HG03066 (cell line): ENCODE measurements at regions not wholly inside any gene's neighbourhood (a gene's known extent, or its start where the extent isn't known, plus 50 kb on each side); places are given as distances from the start of the nearest gene placed in this dataset.
A peak's percentile ranks its signal among the peaks of the same experiment; 100 is the strongest.

Experiments
- ATAC-seq: cut with Tn5 transposase; IDR thresholded peaks from one replicate; pipeline ENCODE4 v1.9.1; 2021; ENCODE audit warnings: low read depth; ENCODE audit not compliant: unreplicated experiment

DNA sequence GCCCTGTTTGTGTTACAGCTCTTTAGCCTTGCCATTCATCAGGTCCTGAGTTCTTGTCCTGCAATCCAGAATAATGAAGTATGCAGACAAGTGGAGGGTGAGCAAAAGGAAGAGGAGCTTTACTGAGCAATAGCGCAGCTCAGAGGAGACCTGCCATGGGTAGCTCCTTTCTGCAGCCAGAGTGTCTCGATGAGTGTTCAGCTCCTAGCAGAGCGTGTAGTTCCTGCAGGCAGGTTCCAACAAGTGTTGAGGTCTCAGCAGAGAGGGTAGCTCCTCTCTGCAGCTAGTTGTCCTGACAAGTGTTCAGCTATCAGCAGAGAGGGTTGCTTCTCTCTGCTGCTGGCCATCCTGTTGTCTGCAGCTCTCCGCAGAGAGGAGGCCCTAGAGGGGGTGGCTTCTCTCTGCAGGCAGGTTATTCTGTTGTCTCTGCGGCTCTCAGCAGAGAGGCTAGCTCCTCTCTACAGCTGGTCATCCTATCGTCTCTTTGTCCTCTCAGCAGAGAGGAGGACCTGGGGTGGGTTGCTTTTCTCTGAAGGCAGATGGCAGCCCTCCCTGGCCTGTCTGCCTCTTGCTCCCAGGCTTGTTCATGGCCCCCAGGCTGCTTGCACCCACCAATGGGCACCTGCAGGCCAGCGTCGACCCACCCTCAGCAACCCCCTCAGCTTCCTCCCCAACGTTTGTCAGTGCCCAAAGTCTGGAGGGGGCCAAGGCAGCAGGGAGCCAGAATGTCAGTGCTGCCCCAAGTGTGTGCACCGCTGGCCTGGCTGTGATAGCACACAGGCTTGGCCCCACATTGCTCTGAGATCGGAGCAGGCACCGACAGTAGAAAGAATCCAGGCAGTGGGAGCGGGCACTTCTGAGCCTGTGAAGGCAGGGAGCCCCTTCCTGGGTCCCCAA lies 112.5 kb upstream of the RUNX3 start:
- no peak for ATAC-seq

DNA sequence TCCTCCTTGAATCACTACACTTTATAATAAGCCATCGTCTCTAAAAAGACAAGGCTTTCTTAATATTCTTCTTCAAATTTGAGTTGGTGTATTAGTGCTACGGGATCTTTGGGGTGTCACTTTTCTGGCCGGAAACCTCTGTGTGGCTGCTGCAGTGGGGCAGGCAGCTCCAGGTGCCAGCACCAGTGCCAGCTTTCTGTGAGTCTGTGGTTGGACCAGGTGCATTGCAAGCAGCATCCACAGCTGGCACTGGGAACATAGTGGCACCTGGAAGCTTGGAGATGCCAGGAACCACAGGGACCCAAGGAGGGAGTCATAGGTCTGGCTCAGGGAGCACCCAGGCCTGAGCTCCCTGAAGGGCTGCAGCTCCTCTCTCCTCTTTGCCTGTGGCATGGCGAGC lies 111.8 kb upstream of the RUNX3 start:
- no peak for ATAC-seq

DNA sequence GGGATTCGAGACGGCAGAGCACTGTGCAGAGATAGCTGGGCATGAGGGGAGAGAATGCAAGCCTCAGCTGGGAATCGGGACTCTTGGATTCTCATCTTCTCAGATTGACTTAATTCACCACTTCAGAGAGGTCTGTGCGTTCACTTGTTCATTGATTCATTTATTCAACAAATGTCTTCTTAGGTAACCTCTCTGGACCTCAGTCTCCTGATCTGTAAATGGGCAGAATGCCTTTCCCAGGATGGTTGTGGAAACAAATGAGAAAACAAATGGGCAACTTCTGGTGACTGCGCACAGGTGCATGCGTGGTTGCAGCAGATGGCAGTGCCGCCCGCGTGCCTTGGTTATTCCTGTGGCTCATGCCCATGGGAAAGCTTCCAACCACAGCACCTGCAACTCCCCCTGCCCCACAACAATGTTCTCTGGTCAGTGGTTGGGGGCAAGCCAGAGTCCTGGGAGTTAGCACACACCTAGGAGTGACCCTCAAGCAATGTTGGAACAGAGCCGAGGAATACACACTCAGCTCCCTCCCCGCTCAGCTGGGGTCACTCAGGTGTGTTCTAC lies 110.1 kb upstream of the RUNX3 start:
- ATAC-seq: no peak

DNA sequence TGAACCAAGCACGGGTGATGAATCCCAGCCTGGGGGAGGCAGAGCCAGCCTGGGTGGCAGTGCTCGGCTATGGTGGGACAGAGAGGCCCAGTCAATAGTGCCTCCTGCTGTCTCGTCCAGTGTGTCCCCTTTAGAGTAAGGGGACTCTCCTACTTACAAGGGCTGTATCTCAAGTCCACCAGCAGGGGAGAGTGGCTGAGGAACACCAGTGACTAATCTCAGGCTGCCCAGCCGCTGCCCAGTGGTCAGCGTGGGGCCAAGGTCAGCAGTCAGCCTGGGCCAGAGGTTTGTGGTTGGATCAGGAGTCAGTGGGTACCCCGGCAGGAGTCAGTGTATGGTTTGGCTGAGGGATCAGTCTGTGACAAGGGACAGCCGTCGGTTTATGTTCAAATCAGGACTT lies 109.2 kb upstream of the RUNX3 start:
- ATAC-seq: no peak

DNA sequence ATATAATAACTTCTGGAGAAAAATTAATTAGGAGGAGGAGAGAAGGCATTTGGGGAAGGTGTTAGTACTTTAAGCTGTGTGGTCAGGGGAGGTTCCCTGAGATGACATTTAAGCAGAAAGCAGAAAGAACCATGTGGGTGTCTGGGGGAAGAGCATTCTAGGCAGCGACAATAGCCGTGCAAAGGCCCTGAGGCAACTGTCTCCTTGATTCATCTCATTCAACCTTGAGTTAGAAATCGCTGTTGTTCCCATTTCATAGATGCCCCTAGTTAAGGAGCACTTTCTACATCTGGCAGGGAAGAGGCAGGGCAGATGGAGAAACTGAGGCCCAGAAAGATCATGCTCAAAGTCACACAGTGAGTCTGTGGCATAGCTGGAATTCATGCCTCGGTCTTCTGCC lies 108.6 kb upstream of the RUNX3 start:
- ATAC-seq: no peak

DNA sequence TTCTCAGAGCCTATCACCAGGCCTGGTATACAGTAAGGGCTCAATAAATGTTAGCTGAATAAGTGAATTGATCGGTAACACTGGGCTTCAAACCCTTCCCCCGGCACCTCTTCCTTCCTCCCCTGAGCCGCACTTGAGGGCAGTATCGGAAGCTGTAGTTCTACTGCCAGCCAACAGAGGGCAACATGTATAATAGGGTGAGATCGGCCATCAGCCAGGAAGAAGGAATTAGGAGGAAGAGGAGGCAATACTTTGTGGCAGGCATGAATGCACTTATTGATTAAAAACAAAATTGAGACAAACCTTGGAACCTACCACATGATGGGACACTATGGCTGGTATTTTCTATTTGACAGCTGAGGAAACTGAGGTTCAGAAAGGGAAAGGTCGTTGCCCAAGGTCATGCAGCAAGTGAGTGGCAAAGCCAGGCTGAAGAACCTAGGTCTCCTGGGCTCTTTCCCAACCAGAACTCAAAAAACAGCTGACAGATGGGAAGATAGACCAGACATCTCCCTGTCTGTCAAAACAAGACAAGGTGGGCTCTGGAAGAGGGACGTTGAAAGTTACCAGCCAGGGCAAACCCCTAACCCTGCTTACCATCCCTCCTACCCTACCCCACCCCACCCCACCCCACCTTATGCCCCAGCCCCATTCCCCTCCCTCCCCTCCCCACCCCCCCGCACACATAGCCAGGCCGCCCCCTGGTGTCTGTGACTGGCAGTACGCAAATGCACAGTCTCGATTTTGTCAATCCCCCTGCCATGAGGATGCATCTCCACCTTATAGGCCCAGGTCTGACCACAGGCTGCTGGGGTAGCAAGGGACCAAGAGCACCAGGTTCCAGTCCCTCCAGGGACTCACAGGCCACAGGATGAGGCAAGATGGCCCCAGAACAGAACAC lies 107.3 kb upstream of the RUNX3 start:
- ATAC-seq: no peak

DNA sequence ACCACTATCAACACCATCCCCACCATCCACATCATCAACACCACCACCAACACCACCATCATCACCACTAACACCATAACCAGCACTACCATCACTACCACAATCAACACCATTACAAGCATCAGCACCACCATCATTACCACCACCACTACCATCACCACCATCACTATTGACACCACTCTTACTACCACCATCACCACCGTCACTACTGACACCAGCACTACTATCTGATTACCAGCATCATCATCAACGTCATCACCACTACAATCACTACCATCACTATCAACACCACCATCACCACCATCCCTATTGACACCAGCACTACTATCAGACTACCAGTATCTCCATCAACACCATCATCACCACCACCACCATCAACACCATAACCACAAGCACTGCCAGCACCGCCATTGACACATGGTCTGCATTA lies 106.1 kb upstream of the RUNX3 start:
- no peak for ATAC-seq

DNA sequence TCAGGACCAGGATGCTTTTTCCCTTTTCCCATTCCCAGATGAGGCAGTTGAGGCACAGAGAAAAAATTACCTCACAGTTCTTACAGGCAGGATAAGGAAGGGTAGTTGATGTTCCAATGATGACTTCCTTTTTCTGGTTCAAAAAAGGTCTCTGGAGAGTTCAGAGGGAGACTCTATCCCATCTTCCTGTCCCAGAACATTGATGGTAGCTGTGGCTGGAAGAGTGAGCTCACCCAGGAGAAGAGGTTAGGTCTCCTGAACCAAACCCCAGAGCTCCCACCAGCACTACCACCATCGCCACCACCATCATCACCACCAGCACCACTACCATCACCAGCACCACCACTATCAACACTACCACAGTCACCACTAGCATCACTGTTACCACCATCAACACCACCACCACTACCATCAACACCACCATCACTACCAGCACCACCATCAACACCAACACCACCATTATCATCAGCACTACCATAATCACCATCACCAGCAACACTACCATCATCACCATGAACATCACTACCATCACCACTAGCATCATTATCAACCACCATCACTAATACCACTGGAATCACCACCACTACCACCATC lies 105.5 kb upstream of the RUNX3 start:
- ATAC-seq: no peak

DNA sequence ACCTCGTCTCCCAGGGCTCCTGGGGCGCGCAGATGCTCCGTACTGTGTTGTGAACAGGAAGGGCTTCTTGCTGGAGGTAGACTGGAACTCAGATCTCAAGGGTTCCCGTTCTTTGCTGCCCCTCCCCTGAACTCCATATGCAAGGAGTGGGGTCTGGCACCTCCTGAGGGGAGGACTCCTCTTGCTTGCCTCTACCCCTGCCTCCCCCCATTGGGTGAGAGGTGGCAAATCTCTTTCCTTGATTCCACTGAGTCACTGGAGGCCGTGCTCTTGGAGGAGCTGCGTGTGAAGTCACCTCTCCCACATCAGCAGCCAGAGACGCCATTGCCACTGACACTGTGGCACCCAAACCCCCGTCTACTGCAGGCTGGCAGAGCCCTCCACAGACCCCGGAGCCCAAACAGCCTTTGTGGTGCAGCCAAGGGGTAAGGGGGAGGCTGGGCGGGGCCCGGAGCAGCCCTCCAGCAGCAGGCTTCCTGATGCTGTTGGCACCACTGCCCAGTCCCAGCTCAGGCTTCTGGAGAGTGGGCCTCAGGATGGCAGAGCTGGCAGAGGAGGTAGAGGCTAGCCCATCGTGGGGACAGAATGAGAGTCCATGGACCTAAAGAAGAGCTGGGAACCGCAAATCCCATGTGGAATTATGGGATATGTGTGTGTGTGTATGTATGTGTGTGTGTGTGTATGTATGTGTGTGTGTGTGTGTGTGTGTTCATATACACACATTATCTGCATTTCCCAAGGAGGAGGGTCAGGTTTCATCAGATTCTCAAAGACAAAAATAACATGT lies 104.9 kb upstream of the RUNX3 start:
- no peak for ATAC-seq

DNA sequence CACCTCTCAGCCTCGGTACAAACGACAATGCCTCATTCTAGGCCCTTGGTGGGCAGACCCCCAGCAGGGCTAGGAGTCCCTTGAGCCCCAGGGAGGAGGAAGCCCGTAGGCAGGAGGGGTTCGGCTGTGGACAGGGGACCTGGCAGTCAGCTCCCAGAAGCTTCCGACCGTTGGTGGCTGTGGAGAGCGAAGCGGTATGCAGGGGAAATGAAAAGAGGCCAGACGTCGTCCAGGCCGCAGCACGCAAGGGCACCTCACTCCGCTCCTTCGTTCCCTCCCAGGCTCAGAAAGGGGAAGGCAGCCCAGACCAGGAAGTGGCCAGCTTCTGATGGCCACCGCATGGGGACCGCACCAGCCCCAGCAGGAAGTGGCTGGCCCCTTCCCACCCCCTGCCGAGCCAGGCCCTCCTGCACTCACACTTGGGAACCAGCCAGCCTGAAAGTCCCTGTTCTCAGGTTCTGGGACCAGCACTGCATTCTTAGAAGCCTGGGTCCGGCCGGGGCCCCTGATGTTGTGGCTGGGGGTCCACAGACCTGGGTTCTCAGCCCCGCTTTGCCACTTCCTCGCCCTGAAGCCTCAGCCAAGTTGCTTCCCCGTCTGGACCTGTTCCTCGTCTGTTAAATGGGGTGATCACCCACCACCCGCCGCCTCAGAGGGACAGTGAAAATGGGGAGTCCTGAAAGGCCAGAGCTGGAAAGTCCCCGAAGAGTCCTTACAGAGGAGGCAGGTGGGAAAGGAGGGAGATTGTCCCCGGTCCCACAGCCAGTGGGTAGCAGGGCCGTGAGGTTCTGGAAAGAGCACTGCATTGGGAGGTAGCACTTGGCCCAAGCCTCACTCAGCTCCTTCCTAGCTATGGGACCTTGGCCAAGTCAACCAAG lies 104.0 kb upstream of the RUNX3 start:
- ATAC-seq: no peak

DNA sequence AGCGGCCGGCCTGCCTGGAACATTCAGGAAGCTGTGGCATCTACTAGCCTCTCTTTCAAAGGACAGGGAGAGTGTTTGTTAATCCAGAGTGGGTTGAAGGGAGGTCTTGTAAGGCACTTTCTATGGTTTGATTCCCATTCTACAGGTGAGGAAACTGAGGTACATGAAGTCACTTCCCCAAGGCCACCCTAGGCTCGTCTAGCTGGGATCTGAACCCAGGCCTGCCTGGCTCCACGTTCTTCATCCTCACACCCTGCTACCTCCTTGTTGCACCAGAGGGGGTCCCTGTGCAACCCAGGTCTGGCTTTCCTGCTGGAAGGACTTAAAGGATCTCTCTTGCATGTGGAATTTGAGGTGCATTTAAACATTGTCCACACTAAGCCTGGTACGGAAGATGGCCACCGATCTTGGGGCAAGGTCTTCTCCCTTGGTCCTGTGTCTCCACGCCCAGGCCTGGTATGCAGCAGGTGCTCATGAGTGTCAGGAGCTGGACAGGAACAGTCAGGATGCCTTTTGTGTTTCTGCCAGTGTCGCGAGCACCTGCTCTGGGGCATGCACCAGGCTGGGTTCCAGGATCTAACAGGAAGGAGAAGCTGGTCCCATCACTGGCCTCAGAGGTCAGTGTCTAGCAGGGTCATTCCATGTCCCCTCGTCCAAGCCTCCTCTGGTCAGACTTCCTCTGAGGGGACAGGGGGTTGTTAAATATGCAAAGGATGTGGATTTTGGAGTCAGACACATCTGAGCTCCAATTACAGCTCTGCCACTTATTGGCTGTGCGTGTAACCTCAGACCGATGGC lies 103.2 kb upstream of the RUNX3 start:
- no peak for ATAC-seq

DNA sequence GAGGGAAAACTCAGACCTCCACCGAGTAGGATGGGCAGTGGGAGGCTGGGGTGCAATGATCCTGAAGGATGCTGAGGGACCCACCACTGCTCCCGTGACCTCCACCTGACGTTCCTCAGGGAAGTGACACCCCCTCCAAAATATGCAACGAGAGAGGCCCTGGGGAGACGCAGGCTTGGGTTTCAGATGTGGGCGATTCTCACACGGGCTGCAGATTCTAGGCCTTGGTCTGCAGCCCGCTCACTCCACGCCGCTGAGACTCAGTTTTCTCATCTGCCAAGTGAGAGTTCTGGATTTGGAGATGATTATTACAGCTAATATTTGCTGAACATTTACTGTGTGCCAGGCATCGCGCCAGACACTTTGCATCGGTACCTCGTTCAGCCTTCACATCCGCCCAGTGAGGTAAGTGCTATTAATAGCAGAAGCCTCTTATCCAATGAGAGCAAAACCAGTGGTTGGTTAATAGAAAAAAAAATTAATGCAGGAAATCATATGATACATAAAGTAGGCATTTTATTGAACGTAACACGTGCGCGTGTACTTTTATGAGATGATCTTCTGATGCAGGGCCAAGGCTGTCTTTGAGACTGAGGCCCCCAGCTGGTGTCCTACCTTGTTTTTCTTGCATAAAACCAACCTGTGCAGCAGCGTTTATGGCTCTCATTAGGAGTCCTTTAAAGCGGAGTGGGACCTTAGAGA lies 102.0 kb upstream of the RUNX3 start:
- no peak for ATAC-seq

DNA sequence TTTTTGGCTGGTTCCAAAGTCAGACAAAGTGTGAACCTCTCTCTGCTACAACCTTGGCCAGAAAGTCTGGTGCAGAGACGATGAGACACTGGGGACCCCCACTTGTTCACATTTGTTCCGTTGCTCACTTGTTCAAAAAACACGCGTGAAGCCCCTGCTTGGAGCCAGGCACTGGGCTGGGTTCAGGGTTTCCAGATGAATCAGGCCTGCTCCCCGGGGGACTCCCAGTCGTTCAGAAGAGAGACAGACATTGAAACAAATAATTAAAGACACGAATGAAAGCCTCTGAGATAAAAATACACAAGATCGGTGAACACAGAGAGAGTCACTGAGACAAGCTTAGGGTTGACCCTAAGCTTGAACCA lies 101.5 kb upstream of the RUNX3 start:
- ATAC-seq: no peak

DNA sequence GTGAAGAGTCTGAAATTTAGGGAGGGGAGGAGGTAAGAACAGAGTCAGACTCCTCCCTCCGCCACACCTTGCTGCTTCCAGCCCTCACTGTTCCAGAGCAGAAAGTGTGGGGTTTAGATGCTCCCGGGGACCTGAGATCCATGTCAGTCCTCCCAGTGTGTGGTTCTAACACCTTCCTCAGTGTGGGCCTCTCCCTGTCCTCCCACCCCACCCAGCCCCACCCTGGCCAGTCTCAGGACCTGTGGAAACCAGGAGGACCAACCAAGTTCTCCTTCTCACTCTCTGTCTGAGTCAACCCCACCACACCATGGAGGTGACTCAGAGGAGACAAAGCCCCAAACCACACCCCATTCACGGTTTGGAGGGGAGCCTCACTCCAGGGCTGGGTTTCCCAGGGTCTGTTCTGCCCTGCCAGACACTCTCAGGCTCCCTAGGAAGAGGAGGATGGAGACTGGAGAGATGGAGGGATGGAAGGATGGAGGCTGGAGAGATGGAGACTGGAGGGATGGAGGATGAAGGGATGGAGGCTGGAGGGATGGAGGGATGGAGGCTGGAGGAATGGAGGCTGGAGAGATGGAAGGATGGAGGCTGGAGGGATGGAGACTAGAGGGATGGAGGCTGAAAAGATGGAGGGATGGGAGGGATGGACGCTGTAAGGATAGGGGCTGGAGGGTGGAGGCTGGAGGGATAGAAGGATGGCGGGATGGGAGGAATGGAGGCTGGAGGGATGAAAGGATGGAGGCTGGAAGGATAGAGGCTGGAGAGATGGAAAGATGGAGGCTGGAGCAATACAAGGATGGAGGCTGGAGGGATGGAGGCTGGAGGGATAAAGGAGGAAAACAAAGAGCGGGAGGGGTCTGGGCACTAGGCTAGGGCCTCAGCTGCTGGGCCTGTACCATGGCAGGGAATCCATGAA lies 100.9 kb upstream of the RUNX3 start:
- peak; percentile 41 for ATAC-seq

DNA sequence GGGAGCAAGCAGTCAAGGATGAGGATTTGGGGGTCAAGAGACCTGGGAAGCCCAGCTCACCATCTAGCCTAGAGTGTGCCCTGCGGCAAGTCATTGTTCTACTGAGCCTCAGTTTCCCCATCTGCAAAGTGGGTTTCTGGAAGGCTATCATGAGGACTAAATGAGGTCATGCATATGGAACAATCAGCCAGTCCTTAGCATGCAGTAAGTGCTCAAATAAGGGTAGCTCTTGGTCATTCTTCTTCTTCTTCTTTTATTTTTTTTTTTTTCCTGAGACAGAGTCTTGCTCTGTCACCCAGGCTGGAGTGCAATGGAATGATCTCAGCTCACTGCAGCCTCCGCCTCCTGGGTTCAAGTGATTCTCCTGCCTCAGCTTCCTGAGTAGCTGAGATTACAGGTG lies 99.9 kb upstream of the RUNX3 start:
- no peak for ATAC-seq

DNA sequence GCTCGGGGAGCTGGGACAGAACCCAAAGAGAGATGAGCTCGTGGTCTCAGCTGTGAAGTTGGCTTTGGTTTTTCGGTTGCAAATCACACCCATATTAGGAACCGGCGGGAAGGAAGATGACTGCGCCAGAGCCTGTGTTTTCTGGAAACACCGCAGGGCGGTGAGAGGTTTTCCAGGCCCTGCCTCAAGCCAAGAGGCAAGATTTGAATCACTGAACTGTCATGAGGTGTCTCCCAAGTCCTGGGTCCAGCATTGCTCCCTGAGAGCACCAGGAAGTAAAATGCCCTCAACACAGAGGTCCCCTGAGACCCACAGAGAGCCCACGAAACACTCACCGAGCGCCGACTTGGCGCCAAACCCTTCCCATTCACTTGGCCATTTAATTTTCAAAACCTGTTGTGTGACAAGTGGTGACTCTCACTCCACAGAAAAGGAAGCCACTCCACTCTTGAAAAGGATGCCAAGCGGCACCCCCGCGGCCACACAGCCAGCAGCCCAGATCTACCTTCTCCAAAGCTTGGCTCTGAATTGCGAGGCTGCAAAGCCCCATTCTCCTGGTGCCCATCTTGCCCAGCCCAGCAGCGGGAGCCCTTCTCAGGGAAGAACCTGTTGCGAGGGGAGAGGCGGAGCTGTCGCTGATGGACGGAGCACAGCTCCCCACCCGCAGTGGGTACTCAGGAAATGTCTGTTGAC lies 99.0 kb upstream of the RUNX3 start:
- no peak for ATAC-seq
